MM.1S (cell line): ENCODE measurements at regions not wholly inside any gene's neighbourhood (a gene's known extent, or its start where the extent isn't known, plus 50 kb on each side); places are given as distances from the start of the nearest gene placed in this dataset.

Experiments
- CTCF ChIP-seq: fragments of 300-600 bp; sonication (generic); IDR thresholded peaks from 2 replicates; pipeline ENCODE4 v1.5.1; 2016; ENCODE audit warnings: antibody characterized with exemption, low read length, mixed read lengths
- EZH2 ChIP-seq: fragments of 300-600 bp; sonication (generic); optimal IDR thresholded peaks from 2 replicates; pipeline ENCODE3; 2017; ENCODE audit warnings: low read depth, mild to moderate bottlenecking, antibody characterized with exemption, low read length, mixed read lengths
- EZH2phosphoT487 ChIP-seq: fragments of 300-600 bp; sonication (generic); IDR thresholded peaks from 2 replicates; pipeline ENCODE4 v1.6.1; 2018; ENCODE audit warnings: antibody characterized with exemption, low read length

- TF ChIP-seq CTCF (no peak), EZH2 (no peak), EZH2phosphoT487 (no peak)
These were observed 105.1 kb upstream of the ACTRT2 start for GRCh38 chr1:2916153-2916552.
